VCaP (cell line): ENCODE measurements at regions not wholly inside any gene's neighbourhood (a gene's known extent, or its start where the extent isn't known, plus 50 kb on each side); places are given as distances from the start of the nearest gene placed in this dataset.

Source experiments
- H3K27ac ChIP-seq: fragments of 450-650 bp; 2 replicates; pipeline ENCODE4 v1.5.1; 2017
- TF ChIP-seq, protein P1 (sequence below): fragments of 450-650 bp; conservative IDR thresholded peaks from 2 replicates; pipeline ENCODE4 v1.5.1; 2017; ENCODE audit warnings: mild to moderate bottlenecking, moderate library complexity

DNA sequence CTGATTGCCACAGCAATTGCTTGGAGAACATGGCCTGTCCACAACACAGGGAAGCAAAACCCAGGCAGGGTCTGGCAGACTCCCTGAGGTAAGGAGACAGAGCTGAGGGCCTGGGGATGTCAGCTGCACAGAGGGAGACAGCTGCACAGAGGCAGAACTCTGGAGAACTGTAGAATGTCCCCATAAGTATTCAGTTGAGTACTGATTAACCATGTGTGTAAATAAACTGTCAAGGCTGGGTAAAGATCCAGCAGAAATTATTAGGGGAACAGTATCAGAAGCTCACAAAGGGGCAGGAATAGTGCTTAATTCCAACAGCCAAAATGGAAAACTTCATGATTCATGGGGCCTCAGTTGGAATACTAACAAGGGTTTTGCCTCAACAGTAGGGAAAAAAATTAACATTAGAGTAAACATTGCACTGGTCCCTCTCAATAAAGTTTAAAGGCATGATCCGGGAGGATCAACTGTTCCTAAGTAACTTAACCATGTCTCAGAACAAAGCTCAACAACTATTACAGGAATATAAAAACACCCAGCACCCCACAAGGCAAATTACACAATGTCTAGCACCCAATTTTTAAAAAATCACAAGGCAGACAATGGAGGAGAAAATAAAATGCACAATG lies 201.3 kb upstream of the RASSF8 start:
- H3K27ac ChIP-seq: peak overlapping the region; percentile 8; the same call in 1 of the 2 replicates
- TF ChIP-seq, protein P1, sequence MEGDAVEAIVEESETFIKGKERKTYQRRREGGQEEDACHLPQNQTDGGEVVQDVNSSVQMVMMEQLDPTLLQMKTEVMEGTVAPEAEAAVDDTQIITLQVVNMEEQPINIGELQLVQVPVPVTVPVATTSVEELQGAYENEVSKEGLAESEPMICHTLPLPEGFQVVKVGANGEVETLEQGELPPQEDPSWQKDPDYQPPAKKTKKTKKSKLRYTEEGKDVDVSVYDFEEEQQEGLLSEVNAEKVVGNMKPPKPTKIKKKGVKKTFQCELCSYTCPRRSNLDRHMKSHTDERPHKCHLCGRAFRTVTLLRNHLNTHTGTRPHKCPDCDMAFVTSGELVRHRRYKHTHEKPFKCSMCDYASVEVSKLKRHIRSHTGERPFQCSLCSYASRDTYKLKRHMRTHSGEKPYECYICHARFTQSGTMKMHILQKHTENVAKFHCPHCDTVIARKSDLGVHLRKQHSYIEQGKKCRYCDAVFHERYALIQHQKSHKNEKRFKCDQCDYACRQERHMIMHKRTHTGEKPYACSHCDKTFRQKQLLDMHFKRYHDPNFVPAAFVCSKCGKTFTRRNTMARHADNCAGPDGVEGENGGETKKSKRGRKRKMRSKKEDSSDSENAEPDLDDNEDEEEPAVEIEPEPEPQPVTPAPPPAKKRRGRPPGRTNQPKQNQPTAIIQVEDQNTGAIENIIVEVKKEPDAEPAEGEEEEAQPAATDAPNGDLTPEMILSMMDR: no peak

- TF ChIP-seq, protein P1: no peak
- H3K27ac ChIP-seq: no peak overlapping the region
These were observed 198.7 kb upstream of the RASSF8 start for GRCh38 chr12:25759752-25760151.

- TF ChIP-seq, protein P1: no peak
- no peak overlapping the region for H3K27ac ChIP-seq
These were observed 197.1 kb upstream of the RASSF8 start for GRCh38 chr12:25761356-25761755.

- TF ChIP-seq, protein P1: no peak
These were observed 194.1 kb upstream of the RASSF8 start for GRCh38 chr12:25764409-25764808.

DNA sequence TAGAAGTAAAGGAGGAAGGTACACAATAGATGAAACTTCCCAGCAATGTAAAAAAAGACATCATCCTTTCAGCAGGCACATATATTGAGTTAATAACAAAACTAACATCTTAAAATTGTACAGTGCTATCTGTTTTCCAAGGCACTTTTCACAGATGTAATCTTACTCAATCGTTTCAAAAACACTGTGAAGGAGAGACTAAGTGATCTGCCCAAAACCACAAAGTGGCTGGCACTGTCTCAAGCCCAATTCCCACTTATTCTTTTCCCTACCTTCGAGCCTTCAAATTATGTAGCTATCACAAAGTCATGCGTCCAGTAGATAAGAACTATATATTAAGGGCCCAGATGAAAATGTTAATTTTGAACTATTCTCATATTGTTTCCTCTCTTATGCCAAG lies 193.6 kb upstream of the RASSF8 start:
- TF ChIP-seq, protein P1: no peak
- no peak overlapping the region for H3K27ac ChIP-seq

More at GRCh38 chr12:25764409-25764808, 194.1 kb upstream of the RASSF8 start:
- H3K27ac ChIP-seq: no peak overlapping the region

- TF ChIP-seq, protein P1: no peak
- peak overlapping the region; percentile 75; the same call in 1 of the 2 replicates for H3K27ac ChIP-seq
These were observed 190.9 kb upstream of the RASSF8 start for GRCh38 chr12:25767606-25768005.

DNA sequence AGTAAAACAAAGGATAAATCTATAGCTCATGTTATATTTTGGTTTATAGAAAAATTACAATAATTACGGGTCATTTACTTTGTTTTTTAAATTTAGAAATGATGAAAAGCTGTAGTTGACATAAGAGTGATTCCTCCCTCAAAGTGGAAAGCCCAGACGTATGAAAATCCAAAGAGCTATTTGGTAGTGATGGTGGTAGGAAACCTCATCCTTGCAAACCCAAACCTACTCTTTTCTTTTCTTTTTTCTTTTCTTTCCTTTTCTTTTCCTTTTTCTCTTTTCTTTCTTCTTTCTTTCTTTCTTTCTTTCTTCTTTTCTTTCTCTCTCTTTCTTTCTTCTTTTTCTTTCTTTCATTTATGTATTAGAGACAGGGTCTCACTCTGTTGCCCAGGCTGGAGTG lies 190.3 kb upstream of the RASSF8 start:
- peak overlapping the region; percentile 75 for H3K27ac ChIP-seq
- TF ChIP-seq, protein P1: no peak
